ENCODE measurements at regions not wholly inside any gene's neighbourhood (a gene's known extent, or its start where the extent isn't known, plus 50 kb on each side); places are given as distances from the start of the nearest gene placed in this dataset.

GRCh38 chr5:10862085-10862484, 101.1 kb upstream of the DAP start:
- no peaks in the 10 kb centered on the region for H3K36me3 ChIP-seq (replicated peaks in 1 of 2)
- no peaks in the 10 kb centered on the region for H3K9me3 ChIP-seq (replicated peaks in 1 of 3)
- TF ChIP-seq CTCF (IDR thresholded peaks at IDR 0.05) (no peak), POLR2A (IDR thresholded peaks at IDR 0.05) (no peak)
- 88 to 94% (median 91%) methylated on average over 1 of the region's 1 CpG for WGBS, 4 donors
- H3K27me3 ChIP-seq: no peaks in the 10 kb centered on the region
- intact Hi-C loops (cut with DNase I): loop anchor here in 1 of 2 donors (5.0 kb wide), 1 partner anchor 320 kb away; no protein-coding TSS in a partner anchor
- no peak overlapping the region for H3K4me3 ChIP-seq
- H3K27ac ChIP-seq: no peak overlapping the region
- DNase-seq: no peak
- H3K4me1 ChIP-seq (replicated peaks in 1 of 2): no peaks in the 10 kb centered on the region

- Histone ChIP-seq H3K4me1 (replicated peaks in 1 of 2) (no peaks in the 10 kb centered on the region), H3K4me3 (no peak overlapping the region), H3K9me3 (replicated peaks in 1 of 3) (no peaks in the 10 kb centered on the region), H3K27me3 (no peaks in the 10 kb centered on the region), H3K36me3 (replicated peaks in 1 of 2) (no peaks in the 10 kb centered on the region), H3K27ac (no peak overlapping the region)
- WGBS, 4 donors: 65 to 83% (median 78%) methylated on average over 3 of the region's 3 CpGs
- intact Hi-C loops (cut with DNase I): loop anchor here in 1 of 2 donors (5.0 kb wide), 1 partner anchor 321 kb away; no protein-coding TSS in a partner anchor
- TF ChIP-seq CTCF (IDR thresholded peaks at IDR 0.05) (no peak), POLR2A (IDR thresholded peaks at IDR 0.05) (no peak)
- no peak for DNase-seq
Measured at GRCh38 chr5:10861423-10861790, 100.4 kb upstream of the DAP start.

GRCh38 chr5:10860645-10861422, 99.8 kb upstream of the DAP start:
- WGBS, 4 donors: 81 to 92% (median 87%) methylated on average over 3 to 4 of the region's 4 CpGs
- intact Hi-C loops (cut with DNase I): loop anchor here in 1 of 2 donors (5.0 kb wide), 1 partner anchor 321 kb away; no protein-coding TSS in a partner anchor
- Histone ChIP-seq H3K9me3 (replicated peaks in 1 of 3) (no peaks in the 10 kb centered on the region), H3K4me1 (replicated peaks in 1 of 2) (no peaks in the 10 kb centered on the region), H3K36me3 (replicated peaks in 1 of 2) (no peaks in the 10 kb centered on the region), H3K4me3 (no peak overlapping the region), H3K27ac (no peak overlapping the region), H3K27me3 (no peaks in the 10 kb centered on the region)
- TF ChIP-seq CTCF (IDR thresholded peaks at IDR 0.05): no peak
- TF ChIP-seq POLR2A (IDR thresholded peaks at IDR 0.05): no peak
- DNase-seq: no peak

- no peak for DNase-seq
Measured at GRCh38 chr5:10860196-10860543, 99.1 kb upstream of the DAP start.

More at GRCh38 chr5:10860196-10860543, 99.1 kb upstream of the DAP start:
- no peaks in the 10 kb centered on the region for H3K36me3 ChIP-seq (replicated peaks in 1 of 2)
- no peak overlapping the region for H3K4me3 ChIP-seq
- WGBS, 4 donors: 61 to 87% (median 82%) methylated on average over 7 to 9 of the region's 9 CpGs
- no peak overlapping the region for H3K27ac ChIP-seq
- intact Hi-C loops (cut with DNase I): loop anchor here in 1 of 2 donors (5.0 kb wide), 1 partner anchor 322 kb away; no protein-coding TSS in a partner anchor
- no peaks in the 10 kb centered on the region for H3K4me1 ChIP-seq (replicated peaks in 1 of 2)
- H3K27me3 ChIP-seq: no peaks in the 10 kb centered on the region
- no peak for TF ChIP-seq CTCF (IDR thresholded peaks at IDR 0.05)
- no peak for TF ChIP-seq POLR2A (IDR thresholded peaks at IDR 0.05)
- H3K9me3 ChIP-seq (replicated peaks in 1 of 3): no peaks in the 10 kb centered on the region
